ENCODE measurements at regions not wholly inside any gene's neighbourhood (a gene's known extent, or its start where the extent isn't known, plus 50 kb on each side); places are given as distances from the start of the nearest gene placed in this dataset.

DNA sequence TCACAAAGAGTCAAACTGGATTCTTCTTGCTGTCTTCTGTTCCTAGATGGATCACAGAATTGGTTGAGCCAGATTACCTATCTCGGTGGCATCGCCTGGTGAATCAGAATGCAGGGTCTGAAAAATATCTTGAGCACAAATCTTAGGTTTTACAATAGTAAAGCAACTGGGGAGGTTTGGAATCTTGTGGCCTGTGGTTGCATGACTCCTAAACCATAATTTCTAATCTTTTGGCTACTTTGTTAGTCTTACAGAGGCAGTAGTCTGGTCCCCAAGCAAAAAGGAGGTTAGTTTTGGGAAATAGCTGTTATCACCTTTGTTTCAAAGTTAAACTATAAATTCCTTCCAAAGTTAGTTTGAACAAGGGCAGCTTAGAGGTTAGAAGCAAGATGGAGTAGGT, 1488.5 kb upstream of the FLRT2 start:
- TF ChIP-seq POLR2A (IDR thresholded peaks at IDR 0.05): no peak
- TF ChIP-seq, protein P1, sequence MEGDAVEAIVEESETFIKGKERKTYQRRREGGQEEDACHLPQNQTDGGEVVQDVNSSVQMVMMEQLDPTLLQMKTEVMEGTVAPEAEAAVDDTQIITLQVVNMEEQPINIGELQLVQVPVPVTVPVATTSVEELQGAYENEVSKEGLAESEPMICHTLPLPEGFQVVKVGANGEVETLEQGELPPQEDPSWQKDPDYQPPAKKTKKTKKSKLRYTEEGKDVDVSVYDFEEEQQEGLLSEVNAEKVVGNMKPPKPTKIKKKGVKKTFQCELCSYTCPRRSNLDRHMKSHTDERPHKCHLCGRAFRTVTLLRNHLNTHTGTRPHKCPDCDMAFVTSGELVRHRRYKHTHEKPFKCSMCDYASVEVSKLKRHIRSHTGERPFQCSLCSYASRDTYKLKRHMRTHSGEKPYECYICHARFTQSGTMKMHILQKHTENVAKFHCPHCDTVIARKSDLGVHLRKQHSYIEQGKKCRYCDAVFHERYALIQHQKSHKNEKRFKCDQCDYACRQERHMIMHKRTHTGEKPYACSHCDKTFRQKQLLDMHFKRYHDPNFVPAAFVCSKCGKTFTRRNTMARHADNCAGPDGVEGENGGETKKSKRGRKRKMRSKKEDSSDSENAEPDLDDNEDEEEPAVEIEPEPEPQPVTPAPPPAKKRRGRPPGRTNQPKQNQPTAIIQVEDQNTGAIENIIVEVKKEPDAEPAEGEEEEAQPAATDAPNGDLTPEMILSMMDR (IDR thresholded peaks at IDR 0.05): no peak
